GM10266 (cell line): ENCODE measurements at regions not wholly inside any gene's neighbourhood (a gene's known extent, or its start where the extent isn't known, plus 50 kb on each side); places are given as distances from the start of the nearest gene placed in this dataset.

ENCODE experiments used
- DNase-seq: peaks from one replicate; pipeline ENCODE4 v3.0.0; 2012; ENCODE audit errors: extremely low spot score
- TF ChIP-seq, protein P1 (sequence below): IDR thresholded peaks from 2 replicates; pipeline ENCODE4 v1.5.1; 2012; ENCODE audit warnings: mild to moderate bottlenecking, low read depth; ENCODE audit not compliant: control insufficient read depth, insufficient read depth; ENCODE audit errors: missing control alignments

DNA sequence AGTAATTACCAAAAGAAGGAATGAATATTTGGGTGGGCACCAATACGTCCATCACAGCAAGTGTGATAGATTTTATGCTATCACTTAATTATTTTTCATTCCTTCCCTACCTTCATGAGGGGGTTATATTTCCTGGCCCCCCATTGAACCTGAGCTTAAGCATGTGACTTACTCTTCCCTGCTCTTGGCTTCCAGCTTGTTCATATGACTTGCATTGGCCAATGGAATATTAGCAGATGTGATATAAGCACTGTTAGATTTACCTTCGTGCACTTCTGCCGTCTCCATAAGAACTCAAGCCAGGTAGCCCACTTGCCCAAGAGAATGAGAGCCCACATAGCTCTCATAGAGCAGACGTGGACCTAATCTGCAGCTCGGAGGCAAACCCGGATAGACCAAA is 99.1 kb upstream of the SMARCA2 start:
- no peak for DNase-seq
- TF ChIP-seq, protein P1, sequence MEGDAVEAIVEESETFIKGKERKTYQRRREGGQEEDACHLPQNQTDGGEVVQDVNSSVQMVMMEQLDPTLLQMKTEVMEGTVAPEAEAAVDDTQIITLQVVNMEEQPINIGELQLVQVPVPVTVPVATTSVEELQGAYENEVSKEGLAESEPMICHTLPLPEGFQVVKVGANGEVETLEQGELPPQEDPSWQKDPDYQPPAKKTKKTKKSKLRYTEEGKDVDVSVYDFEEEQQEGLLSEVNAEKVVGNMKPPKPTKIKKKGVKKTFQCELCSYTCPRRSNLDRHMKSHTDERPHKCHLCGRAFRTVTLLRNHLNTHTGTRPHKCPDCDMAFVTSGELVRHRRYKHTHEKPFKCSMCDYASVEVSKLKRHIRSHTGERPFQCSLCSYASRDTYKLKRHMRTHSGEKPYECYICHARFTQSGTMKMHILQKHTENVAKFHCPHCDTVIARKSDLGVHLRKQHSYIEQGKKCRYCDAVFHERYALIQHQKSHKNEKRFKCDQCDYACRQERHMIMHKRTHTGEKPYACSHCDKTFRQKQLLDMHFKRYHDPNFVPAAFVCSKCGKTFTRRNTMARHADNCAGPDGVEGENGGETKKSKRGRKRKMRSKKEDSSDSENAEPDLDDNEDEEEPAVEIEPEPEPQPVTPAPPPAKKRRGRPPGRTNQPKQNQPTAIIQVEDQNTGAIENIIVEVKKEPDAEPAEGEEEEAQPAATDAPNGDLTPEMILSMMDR, result no peak

DNA sequence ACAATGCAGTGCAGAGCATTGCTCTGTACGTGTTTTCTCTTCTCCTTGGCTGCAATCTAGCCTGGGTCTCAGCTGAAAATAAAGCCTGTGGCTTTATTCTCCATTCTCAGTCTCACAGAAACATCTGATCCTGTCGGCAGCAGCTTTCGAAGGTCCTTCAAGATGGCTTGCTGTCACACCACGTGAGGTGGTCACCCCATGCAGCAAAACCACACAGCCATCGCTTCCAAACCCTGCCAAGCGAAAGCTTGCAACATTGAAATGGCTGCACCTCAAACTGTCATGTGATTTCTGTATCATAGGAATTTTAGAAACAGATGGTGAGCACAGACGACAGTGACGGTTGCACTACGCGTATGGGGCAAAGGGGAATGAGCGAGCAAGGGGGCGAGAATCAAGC is 98.5 kb upstream of the SMARCA2 start:
- no peak for DNase-seq
- TF ChIP-seq, protein P1, result no peak

DNA sequence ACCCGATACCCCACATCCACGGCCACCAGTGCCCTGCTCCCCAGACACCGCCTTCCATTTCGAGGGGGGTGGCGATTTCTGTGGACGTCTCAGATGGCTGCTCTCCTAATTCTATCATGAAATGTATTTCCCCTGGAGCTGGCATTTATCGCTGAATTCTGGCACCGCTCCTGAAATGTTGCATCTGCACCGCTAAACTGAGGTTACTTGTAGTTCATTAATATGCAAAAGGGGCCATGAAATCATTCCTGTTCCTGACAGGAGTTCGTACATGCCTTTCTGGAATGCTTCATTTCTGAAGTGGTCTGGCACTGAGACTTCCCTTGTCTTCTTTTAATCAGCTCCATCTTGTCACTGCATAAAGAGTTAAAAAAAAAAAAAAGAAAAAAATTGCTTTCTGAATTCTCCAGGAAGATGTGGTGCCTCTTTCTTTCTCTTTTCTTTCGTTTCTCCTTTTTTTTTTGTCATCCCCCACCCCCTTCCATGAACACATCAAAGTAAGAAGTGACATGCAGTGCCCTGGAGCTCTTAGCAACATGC is 97.7 kb upstream of the SMARCA2 start:
- TF ChIP-seq, protein P1, result no peak
- no peak for DNase-seq

DNA sequence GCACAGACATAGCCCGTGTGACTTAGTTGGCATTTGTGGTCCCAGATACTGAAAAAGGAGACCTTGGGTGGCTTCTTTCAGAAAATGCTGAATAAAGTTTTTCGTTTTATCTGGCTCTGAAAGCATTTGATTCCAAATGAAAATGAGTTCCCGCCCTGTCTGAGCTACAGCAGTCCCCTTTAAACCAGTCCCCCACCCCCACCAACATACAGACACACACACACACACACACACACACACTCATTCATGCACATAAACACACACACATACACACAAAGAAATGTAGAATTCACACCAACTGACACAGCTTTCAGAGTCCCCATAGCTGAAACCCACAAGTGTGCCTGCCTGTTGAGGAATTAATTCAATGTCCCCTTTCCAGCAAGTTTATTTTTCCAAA is 97.0 kb upstream of the SMARCA2 start:
- no peak for DNase-seq
- TF ChIP-seq, protein P1, result no peak

DNA sequence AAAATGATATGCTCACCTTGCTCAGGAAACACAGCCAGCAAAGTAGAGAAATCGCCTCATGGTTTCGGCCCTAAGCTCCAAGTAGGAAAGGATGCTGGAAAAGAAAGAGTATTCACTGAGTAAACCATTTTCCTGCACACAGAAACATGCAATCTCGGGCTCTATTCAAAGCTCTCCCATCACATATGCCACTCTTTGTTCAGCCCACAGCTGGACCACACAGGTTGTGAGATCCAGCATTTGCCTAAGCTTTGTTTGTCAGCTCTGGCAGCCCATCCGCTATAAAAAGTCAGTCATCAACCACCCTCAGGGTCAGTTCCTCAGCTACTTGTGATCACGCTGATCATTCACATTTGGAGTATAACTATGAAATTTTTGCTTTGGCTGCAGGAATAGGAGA is 96.5 kb upstream of the SMARCA2 start:
- TF ChIP-seq, protein P1, result no peak
- no peak for DNase-seq

DNA sequence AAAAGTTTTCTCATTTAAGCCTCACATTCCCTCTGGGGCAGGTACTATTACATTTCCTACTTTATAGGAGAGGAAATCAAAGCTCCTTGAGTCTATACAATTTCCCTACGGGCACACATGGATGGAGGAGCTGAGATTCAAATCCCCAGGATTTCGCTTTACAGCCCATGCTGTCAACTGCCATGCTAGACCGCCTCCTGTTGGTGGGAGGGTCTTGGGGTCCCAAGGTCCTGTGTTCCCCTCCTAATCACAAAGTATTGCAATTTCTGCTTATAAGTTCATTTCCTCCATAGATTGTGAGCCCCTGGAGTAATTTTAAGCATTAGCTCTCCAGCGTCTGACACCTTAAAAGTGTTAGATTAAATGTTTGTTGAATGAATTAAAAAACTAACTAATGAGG is 95.9 kb upstream of the SMARCA2 start:
- TF ChIP-seq, protein P1, result no peak
- no peak for DNase-seq

DNA sequence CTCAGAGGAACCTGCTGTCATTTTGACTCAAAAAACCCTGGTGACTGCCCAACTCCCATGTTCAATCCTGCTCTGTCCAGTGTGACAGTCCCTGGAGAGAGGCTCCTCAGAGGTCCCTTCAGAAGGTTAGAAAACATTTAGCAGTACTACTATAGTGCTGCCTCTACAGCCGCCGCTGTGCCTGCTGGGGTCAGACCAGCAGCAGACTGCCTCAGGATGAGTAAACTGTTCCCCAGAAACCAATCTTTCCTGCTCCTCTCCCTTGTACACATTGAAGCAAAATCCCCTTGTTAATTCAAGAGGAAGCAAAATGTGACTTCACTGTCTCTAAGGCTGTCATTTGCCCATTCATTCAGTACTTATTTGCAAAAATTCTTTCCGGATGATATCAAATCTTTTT is 94.8 kb upstream of the SMARCA2 start:
- no peak for DNase-seq
- TF ChIP-seq, protein P1, result no peak
